ENCODE measurements at regions not wholly inside any gene's neighbourhood (a gene's known extent, or its start where the extent isn't known, plus 50 kb on each side); places are given as distances from the start of the nearest gene placed in this dataset.
"Not testable (repeated sequence)": the region's sequence is repeated elsewhere in the genome, so short reads cannot be mapped to it uniquely, and the experiment has no call there.

DNA sequence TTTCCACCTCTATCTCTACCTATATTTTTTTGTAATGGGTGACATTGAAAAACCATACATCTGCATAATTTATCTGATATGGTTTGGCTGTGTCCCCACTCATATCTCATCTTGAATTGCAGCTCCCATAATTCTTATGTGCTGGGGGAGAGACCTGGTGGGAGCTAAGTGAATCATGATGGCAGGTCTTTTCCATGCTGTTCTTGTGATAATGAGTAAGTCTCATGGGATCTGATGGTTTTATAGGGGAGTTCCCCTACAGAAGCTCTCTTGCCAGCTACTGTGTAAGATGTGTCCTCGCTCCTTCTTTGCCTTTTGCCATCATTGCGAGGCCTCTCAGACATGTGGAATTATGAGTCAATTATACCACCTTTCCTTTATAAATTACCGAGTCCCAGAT lies 551.0 kb upstream of the ANO5 start:
- WGBS: 96% methylated on average over 3 of the region's 3 CpGs
- no peak overlapping the region for H3K27ac ChIP-seq (ENCODE audit: low read depth in 1 of 2, low read length in 1 of 2)
- H3K36me3 ChIP-seq (ENCODE audit: control insufficient read depth in 2 of 2, insufficient read depth in 2 of 2, low read length in 1 of 2): no peaks in the 10 kb centered on the region
- H3K4me1 ChIP-seq (ENCODE audit: control insufficient read depth in 2 of 2, insufficient read depth in 2 of 2, low read length in 2 of 2): no peaks in the 10 kb centered on the region
- no peaks in the 10 kb centered on the region for H3K27me3 ChIP-seq (ENCODE audit: control insufficient read depth in 2 of 2, insufficient read depth in 1 of 2, low read length in 1 of 2)
- DNase-seq (ENCODE audit: low read depth in 6 of 9, low spot score in 9 of 9): no peak
- no peak overlapping the region for H3K4me3 ChIP-seq (ENCODE audit: low read length in 2 of 2)
- no peaks in the 10 kb centered on the region for H3K9me3 ChIP-seq (ENCODE audit: control insufficient read depth in 2 of 2, insufficient read depth in 1 of 2, low read length in 1 of 2)

DNA sequence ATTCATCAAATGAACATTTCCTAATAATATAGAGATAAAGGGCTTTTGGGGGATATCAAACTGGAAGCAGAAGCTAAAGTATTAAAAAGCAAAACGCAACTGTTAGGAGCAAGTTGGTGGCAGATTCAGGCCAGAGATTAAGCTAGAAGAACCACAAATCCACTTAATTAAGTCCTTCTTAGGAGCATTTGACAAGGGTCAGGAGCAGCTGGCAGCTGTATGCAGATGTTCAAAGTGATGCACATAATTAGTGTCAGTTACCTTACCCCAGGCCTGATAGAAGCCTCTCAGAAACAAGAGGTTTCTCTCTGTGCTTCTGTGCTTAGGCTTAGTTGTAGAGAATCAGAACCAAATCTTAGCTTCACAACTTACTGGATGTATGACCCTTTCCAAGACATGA lies 546.5 kb upstream of the ANO5 start:
- no peaks in the 10 kb centered on the region for H3K36me3 ChIP-seq (ENCODE audit: control insufficient read depth in 2 of 2, insufficient read depth in 2 of 2, low read length in 1 of 2)
- no peaks in the 10 kb centered on the region for H3K9me3 ChIP-seq (ENCODE audit: control insufficient read depth in 2 of 2, insufficient read depth in 1 of 2, low read length in 1 of 2)
- WGBS: 92% methylated on average over 1 of the region's 1 CpG
- DNase-seq (ENCODE audit: low read depth in 6 of 9, low spot score in 9 of 9): no peak
- H3K4me1 ChIP-seq (ENCODE audit: control insufficient read depth in 2 of 2, insufficient read depth in 2 of 2, low read length in 2 of 2): no peaks in the 10 kb centered on the region
- no peak overlapping the region for H3K27ac ChIP-seq (ENCODE audit: low read depth in 1 of 2, low read length in 1 of 2)
- no peaks in the 10 kb centered on the region for H3K27me3 ChIP-seq (ENCODE audit: control insufficient read depth in 2 of 2, insufficient read depth in 1 of 2, low read length in 1 of 2)
- H3K4me3 ChIP-seq (ENCODE audit: low read length in 2 of 2): no peak overlapping the region

DNA sequence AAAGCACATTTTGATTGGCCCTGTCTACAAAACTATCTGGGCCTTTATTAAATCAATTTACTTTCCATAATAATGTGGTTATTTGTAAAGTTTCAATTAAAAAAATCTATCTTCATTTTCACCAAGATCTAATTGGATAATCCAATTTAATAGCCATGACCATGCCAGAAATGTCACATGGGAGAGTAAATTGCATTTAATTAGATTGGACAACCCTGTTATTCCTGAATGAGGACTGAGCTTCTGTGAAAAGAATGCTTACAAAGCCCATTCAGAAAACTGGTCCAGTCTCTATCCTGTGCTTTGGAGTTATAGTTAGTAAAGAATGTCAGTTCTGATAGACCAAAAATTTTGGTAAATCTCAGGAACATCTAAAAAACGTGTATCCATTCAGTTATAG lies 541.9 kb upstream of the ANO5 start:
- Histone ChIP-seq H3K4me3 (ENCODE audit: low read length in 2 of 2) (no peak overlapping the region), H3K9me3 (ENCODE audit: control insufficient read depth in 2 of 2, insufficient read depth in 1 of 2, low read length in 1 of 2) (no peaks in the 10 kb centered on the region), H3K4me1 (ENCODE audit: control insufficient read depth in 2 of 2, insufficient read depth in 2 of 2, low read length in 2 of 2) (no peaks in the 10 kb centered on the region), H3K27me3 (ENCODE audit: control insufficient read depth in 2 of 2, insufficient read depth in 1 of 2, low read length in 1 of 2) (no peaks in the 10 kb centered on the region), H3K36me3 (ENCODE audit: control insufficient read depth in 2 of 2, insufficient read depth in 2 of 2, low read length in 1 of 2) (no peaks in the 10 kb centered on the region), H3K27ac (ENCODE audit: low read depth in 1 of 2, low read length in 1 of 2) (no peak overlapping the region)
- no peak for DNase-seq (ENCODE audit: low read depth in 6 of 9, low spot score in 9 of 9)
- WGBS: 88% methylated on average over 1 of the region's 1 CpG

DNA sequence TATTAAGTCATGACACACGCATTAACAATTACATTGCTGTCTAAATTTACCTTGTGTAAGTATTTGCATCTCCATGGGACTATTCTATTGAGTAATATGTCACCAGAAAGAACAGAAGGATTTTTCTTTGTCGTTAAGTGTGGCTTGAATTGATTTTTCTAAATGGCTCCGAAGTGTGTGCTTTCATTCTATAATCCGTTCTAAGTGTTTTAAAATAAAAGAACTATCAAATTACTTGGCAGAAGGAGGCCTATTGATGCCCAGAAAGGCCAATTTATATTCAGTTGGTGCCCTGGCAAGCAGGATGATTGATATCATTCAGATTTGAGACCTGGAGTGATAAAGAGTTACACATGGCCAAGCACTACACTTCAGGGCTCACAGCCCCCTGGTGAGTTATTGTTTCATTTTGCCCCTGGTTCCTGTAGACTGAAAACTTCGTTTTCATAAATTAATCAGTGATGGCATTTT lies 538.9 kb upstream of the ANO5 start:
- WGBS: 69% methylated on average over 5 of the region's 5 CpGs
- no peak overlapping the region for H3K4me3 ChIP-seq (ENCODE audit: low read length in 2 of 2)

DNA sequence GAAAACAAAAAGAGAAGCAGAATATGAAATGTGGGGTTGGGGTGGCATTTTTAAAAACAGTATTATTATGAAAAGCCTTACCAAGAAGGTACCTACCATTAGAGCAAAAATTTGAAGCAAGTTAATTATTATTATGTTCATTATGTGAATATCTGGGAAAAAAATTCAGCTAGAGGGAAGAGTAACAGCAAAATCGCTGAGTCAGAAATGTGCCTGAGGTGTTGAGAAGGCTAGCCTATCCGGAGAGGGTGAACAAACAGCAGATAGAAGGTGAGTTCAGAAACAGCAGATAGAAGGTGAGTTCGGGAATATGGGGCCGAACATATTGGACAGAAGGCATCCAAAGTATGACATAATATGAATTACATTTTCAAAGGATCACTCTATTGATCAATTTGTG lies 536.8 kb upstream of the ANO5 start:
- Histone ChIP-seq H3K4me3 (ENCODE audit: low read length in 2 of 2) (no peak overlapping the region), H3K4me1 (ENCODE audit: control insufficient read depth in 2 of 2, insufficient read depth in 2 of 2, low read length in 2 of 2) (no peaks in the 10 kb centered on the region), H3K9me3 (ENCODE audit: control insufficient read depth in 2 of 2, insufficient read depth in 1 of 2, low read length in 1 of 2) (no peaks in the 10 kb centered on the region), H3K36me3 (ENCODE audit: control insufficient read depth in 2 of 2, insufficient read depth in 2 of 2, low read length in 1 of 2) (no peaks in the 10 kb centered on the region), H3K27ac (ENCODE audit: low read depth in 1 of 2, low read length in 1 of 2) (no peak overlapping the region), H3K27me3 (ENCODE audit: control insufficient read depth in 2 of 2, insufficient read depth in 1 of 2, low read length in 1 of 2) (no peaks in the 10 kb centered on the region)
- no peak for DNase-seq (ENCODE audit: low read depth in 6 of 9, low spot score in 9 of 9)
- WGBS: 97% methylated on average over 4 of the region's 4 CpGs

More for the DNA sequence above, 538.9 kb upstream of the ANO5 start:
- Histone ChIP-seq H3K27me3 (ENCODE audit: control insufficient read depth in 2 of 2, insufficient read depth in 1 of 2, low read length in 1 of 2) (no peaks in the 10 kb centered on the region), H3K4me1 (ENCODE audit: control insufficient read depth in 2 of 2, insufficient read depth in 2 of 2, low read length in 2 of 2) (no peaks in the 10 kb centered on the region), H3K36me3 (ENCODE audit: control insufficient read depth in 2 of 2, insufficient read depth in 2 of 2, low read length in 1 of 2) (no peaks in the 10 kb centered on the region), H3K27ac (ENCODE audit: low read depth in 1 of 2, low read length in 1 of 2) (no peak overlapping the region), H3K9me3 (ENCODE audit: control insufficient read depth in 2 of 2, insufficient read depth in 1 of 2, low read length in 1 of 2) (no peaks in the 10 kb centered on the region)
- no peak for DNase-seq (ENCODE audit: low read depth in 6 of 9, low spot score in 9 of 9)

DNA sequence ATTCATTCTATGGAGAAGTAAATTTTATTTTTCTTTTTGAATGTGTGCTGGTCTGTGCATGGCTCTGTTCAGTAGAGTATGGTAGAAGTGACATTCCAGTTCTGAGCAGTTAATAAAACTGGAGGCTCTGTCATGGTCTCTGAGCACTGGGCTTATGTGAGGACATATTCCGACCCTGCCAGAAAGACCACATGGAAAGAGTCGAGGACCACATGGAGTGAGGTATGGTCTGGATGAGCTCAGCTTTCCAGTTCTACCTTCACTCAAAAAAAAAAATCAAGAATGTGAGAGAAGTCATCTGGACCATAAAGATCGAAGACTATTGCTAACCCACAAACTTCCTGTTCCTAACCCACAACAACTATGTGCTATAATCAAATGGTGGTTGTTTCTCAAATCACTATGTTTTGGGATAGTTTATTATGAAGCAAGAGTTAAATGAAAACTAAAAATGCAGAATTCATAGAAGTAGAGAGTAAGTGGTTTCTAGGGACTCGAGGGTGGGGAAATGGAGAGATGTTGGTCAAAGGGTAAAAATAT lies 534.2 kb upstream of the ANO5 start:
- Histone ChIP-seq H3K36me3 (ENCODE audit: control insufficient read depth in 2 of 2, insufficient read depth in 2 of 2, low read length in 1 of 2) (no peaks in the 10 kb centered on the region), H3K4me1 (ENCODE audit: control insufficient read depth in 2 of 2, insufficient read depth in 2 of 2, low read length in 2 of 2) (no peaks in the 10 kb centered on the region), H3K9me3 (ENCODE audit: control insufficient read depth in 2 of 2, insufficient read depth in 1 of 2, low read length in 1 of 2) (no peaks in the 10 kb centered on the region), H3K27me3 (ENCODE audit: control insufficient read depth in 2 of 2, insufficient read depth in 1 of 2, low read length in 1 of 2) (no peaks in the 10 kb centered on the region), H3K27ac (ENCODE audit: low read depth in 1 of 2, low read length in 1 of 2) (no peak overlapping the region), H3K4me3 (ENCODE audit: low read length in 2 of 2) (no peak overlapping the region)
- 57% methylated on average over 4 of the region's 4 CpGs for WGBS
- DNase-seq (ENCODE audit: low read depth in 6 of 9, low spot score in 9 of 9): no peak

GRCh38 chr11:21659377-21659776 lies 533.5 kb upstream of the ANO5 start:
- not testable (repeated sequence) for H3K4me3 ChIP-seq (ENCODE audit: low read length in 2 of 2); H3K27ac ChIP-seq (ENCODE audit: low read depth in 1 of 2, low read length in 1 of 2); H3K36me3 ChIP-seq (ENCODE audit: control insufficient read depth in 2 of 2, insufficient read depth in 2 of 2, low read length in 1 of 2); H3K27me3 ChIP-seq (ENCODE audit: control insufficient read depth in 2 of 2, insufficient read depth in 1 of 2, low read length in 1 of 2); DNase-seq (ENCODE audit: low read depth in 6 of 9, low spot score in 9 of 9); H3K4me1 ChIP-seq (ENCODE audit: control insufficient read depth in 2 of 2, insufficient read depth in 2 of 2, low read length in 2 of 2); H3K9me3 ChIP-seq (ENCODE audit: control insufficient read depth in 2 of 2, insufficient read depth in 1 of 2, low read length in 1 of 2)
- 92% methylated on average over 2 of the region's 2 CpGs for WGBS

DNA sequence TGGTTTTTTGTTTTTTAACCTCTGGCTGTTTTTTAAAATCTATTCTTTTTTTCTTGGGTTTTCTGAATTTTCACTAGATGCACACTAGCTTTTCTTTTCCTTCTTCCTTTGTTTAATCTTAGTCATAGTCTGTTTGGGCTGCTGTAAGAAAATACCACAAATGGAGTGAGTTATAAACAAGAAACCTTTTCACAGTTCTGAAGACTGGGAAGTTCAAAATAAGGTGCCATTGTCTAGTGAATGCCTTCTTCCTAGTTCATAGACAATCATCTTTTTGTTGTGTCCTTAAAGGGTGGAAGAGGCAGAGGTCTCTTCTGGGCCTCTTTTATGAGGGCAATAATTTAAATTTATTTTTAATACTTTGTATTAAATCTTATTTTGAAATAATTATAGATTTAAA lies 532.9 kb upstream of the ANO5 start:
- Histone ChIP-seq H3K27me3 (ENCODE audit: control insufficient read depth in 2 of 2, insufficient read depth in 1 of 2, low read length in 1 of 2) (no peaks in the 10 kb centered on the region), H3K4me1 (ENCODE audit: control insufficient read depth in 2 of 2, insufficient read depth in 2 of 2, low read length in 2 of 2) (no peaks in the 10 kb centered on the region), H3K4me3 (ENCODE audit: low read length in 2 of 2) (no peak overlapping the region), H3K36me3 (ENCODE audit: control insufficient read depth in 2 of 2, insufficient read depth in 2 of 2, low read length in 1 of 2) (no peaks in the 10 kb centered on the region), H3K27ac (ENCODE audit: low read depth in 1 of 2, low read length in 1 of 2) (no peak overlapping the region), H3K9me3 (ENCODE audit: control insufficient read depth in 2 of 2, insufficient read depth in 1 of 2, low read length in 1 of 2) (no peaks in the 10 kb centered on the region)
- no peak for DNase-seq (ENCODE audit: low read depth in 6 of 9, low spot score in 9 of 9)

DNA sequence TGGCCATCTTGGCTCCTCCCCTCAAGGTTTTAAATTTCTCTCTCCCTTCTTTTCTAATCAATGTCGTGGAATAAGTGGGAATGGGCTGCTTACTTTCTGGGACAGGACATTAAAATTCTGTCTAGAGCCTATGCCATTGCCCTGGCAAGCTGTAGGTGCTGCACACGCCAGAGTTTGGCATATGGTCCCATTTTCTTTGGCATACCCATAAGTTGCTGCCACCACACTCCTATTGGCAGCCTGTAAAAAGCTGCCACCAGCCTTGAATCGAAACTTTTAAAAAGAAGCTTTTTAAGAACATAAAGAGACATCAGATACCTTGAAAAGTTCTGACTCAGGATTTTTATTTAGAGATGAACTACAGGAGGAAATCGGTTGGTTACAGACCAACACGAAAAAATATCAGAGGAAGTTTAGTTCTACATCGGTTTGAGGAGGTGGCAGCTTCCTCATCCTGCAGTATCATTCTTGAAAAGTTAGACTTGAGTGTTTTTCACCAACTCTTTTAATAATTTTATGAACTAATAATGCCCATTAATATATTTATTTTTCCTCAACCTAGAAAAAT lies 517.8 kb upstream of the ANO5 start:
- H3K4me3 ChIP-seq (ENCODE audit: low read length in 2 of 2): no peak overlapping the region
- DNase-seq (ENCODE audit: low read depth in 6 of 9, low spot score in 9 of 9): no peak
- H3K27me3 ChIP-seq (ENCODE audit: control insufficient read depth in 2 of 2, insufficient read depth in 1 of 2, low read length in 1 of 2): no peaks in the 10 kb centered on the region
- H3K36me3 ChIP-seq (ENCODE audit: control insufficient read depth in 2 of 2, insufficient read depth in 2 of 2, low read length in 1 of 2): no peaks in the 10 kb centered on the region
- WGBS: 77% methylated on average over 6 of the region's 6 CpGs
- no peaks in the 10 kb centered on the region for H3K9me3 ChIP-seq (ENCODE audit: control insufficient read depth in 2 of 2, insufficient read depth in 1 of 2, low read length in 1 of 2)
- no peaks in the 10 kb centered on the region for H3K4me1 ChIP-seq (ENCODE audit: control insufficient read depth in 2 of 2, insufficient read depth in 2 of 2, low read length in 2 of 2)
- H3K27ac ChIP-seq (ENCODE audit: low read depth in 1 of 2, low read length in 1 of 2): no peak overlapping the region
